Natural killer cell treated with Interleukin-12 subunit alpha and Interleukin-12 subunit beta and Interleukin-15 and Interleukin-18, amount 100 ng/mL, for 72 hours (primary cell): ENCODE measurements at regions not wholly inside any gene's neighbourhood (a gene's known extent, or its start where the extent isn't known, plus 50 kb on each side); places are given as distances from the start of the nearest gene placed in this dataset.
A peak's percentile ranks its signal among the peaks of the same experiment; 100 is the strongest.

Experiments
- ATAC-seq, 2 donors: fragments of 150-1000 bp; cut with Tn5 transposase in 1 of 2; sonication (Bioruptor Pico), chemical (Tn5 transposase) in 1 of 2; 2 replicates each; pipeline ENCODE4 v1.10.0; 2021
- DNase-seq: peaks from one replicate; pipeline ENCODE4 v3.0.0; 2022; ENCODE audit warnings: low spot score
- H3K27ac Mint-ChIP-seq, 2 donors: 1 replicate in 1 of 2; 2 replicates in 1 of 2; pipeline ENCODE4 v1.8.0; 2022; ENCODE audit warnings: mixed read lengths in 2 of 2, mild to moderate bottlenecking in 1 of 2, moderate library complexity in 1 of 2
- H3K27me3 Mint-ChIP-seq, 2 donors: 1 replicate in 1 of 2; 2 replicates in 1 of 2; pipeline ENCODE4 v1.8.0; 2022; ENCODE audit warnings: mixed read lengths in 2 of 2
- H3K36me3 Mint-ChIP-seq: one replicate; pipeline ENCODE4 v1.8.0; 2022; ENCODE audit warnings: mixed read lengths
- H3K4me1 Mint-ChIP-seq, 2 donors: 1 replicate in 1 of 2; 2 replicates in 1 of 2; pipeline ENCODE4 v1.8.0; 2022; ENCODE audit warnings: low read depth in 2 of 2, mixed read lengths in 2 of 2, mild to moderate bottlenecking in 1 of 2
- H3K4me3 Mint-ChIP-seq: one replicate; pipeline ENCODE4 v1.8.0; 2022; ENCODE audit warnings: mixed read lengths
- H3K9me3 Mint-ChIP-seq: 2 replicates; pipeline ENCODE4 v1.8.0; 2022; ENCODE audit warnings: mixed read lengths

- Mint-ChIP-seq H3K4me3 (no peak overlapping the region), H3K36me3 (no peaks in the 10 kb centered on the region), H3K27me3 (peaks cover 5 to 14% of the 10 kb centered on the region in 2 donors), H3K9me3 (no peaks in the 10 kb centered on the region), H3K27ac (no peak overlapping the region), H3K4me1 (no peaks in the 10 kb centered on the region)
- DNase-seq, result no peak
- no peak for ATAC-seq
Observed at GRCh38 chr4:183763990-183764754, 105.1 kb downstream of the TRAPPC11 start.

DNA sequence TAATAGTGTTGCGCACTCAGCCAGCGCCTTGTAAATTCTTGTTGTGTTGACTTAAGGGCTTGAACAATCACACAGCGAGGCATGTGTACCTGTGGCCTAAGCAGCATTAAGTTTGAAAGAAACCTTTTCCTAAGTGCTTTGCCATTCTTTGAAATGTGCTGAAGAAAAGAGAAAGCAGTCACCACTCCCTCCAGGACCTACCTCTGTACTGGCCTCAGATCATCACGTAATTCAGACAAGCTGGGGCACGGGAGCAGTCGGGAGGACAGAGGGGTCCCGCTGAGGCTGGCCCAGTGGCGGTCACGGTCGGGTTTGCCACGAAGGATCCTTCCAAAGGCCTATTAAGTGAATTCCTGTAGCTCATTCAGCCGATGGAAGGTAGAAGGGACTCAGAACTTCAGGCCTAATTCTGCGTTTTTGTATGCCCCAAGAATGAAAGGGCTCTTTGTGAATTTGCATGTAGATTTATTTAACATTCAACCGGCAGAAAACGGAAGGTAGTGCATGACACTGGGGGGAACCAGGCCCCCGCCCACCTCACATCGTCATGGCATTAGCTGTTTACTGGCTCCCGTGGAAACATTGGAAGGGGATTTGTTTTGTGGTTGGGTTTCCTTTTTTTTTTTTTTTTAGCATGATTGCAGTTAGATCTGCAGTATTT lies 106.3 kb downstream of the TRAPPC11 start:
- H3K27ac Mint-ChIP-seq, result no peak overlapping the region
- no peaks in the 10 kb centered on the region for H3K9me3 Mint-ChIP-seq
- peaks cover 5 to 14% of the 10 kb centered on the region in 2 donors for H3K27me3 Mint-ChIP-seq
- no peaks in the 10 kb centered on the region for H3K4me1 Mint-ChIP-seq
- no peak for ATAC-seq
- H3K4me3 Mint-ChIP-seq, result no peak overlapping the region
- no peak for DNase-seq
- H3K36me3 Mint-ChIP-seq, result no peaks in the 10 kb centered on the region

DNA sequence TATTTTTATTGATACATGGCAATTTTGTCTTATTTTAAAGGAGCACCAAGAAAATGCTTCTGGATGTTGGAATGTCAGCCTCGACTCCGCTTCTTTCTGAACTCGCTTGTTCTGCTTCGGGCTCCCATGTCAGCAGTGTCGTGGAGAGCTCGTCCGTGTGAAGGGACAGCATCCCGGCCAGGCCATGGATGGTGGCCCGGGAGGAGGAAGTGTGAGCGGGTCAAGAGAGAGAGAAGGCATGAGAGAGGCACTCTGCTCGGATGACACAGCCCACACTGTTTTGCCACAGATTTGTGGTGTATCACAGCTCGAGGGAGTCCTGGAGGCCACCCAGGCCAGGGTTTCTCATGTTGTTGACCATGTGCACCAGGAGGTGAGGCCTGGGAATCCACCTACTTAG lies 107.0 kb downstream of the TRAPPC11 start:
- H3K4me3 Mint-ChIP-seq, result no peak overlapping the region
- no peaks in the 10 kb centered on the region for H3K4me1 Mint-ChIP-seq
- H3K27ac Mint-ChIP-seq, result no peak overlapping the region
- no peaks in the 10 kb centered on the region for H3K36me3 Mint-ChIP-seq
- H3K27me3 Mint-ChIP-seq, result peaks cover 5 to 14% of the 10 kb centered on the region in 2 donors
- H3K9me3 Mint-ChIP-seq, result no peaks in the 10 kb centered on the region
- ATAC-seq (no peak), DNase-seq (no peak)

GRCh38 chr4:183770906-183771305 lies 111.8 kb downstream of the TRAPPC11 start:
- peaks cover 0 to 7% of the 10 kb centered on the region in 2 donors for H3K27me3 Mint-ChIP-seq
- H3K36me3 Mint-ChIP-seq, result no peaks in the 10 kb centered on the region
- DNase-seq (no peak), ATAC-seq (no peak)
- H3K4me1 Mint-ChIP-seq, result no peaks in the 10 kb centered on the region
- H3K9me3 Mint-ChIP-seq, result no peaks in the 10 kb centered on the region
- no peak overlapping the region for H3K4me3 Mint-ChIP-seq
- no peak overlapping the region for H3K27ac Mint-ChIP-seq

DNA sequence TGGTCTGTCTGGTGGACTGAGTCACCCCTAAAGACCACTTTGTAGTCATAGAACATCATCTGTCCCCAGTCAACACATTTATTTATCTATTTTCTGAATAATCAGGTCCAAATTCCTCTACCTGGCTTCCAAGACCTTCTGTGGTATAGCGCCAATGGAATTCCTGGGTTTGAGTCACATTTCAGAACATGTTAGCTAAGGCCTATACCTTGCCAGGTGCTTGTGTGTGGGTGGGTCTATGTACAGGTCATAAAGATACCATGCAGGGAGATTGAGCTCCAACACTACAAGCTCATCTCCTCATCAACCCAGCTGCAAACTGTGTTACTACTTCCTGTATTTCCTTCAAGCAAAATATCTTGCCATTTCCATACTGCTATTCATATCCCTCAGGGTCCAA lies 113.3 kb downstream of the TRAPPC11 start:
- H3K4me3 Mint-ChIP-seq, result no peak overlapping the region
- ATAC-seq (no peak), DNase-seq (no peak)
- no peaks in the 10 kb centered on the region for H3K9me3 Mint-ChIP-seq
- H3K36me3 Mint-ChIP-seq, result no peaks in the 10 kb centered on the region
- peaks cover 0 to 7% of the 10 kb centered on the region in 2 donors for H3K27me3 Mint-ChIP-seq
- H3K4me1 Mint-ChIP-seq, result no peaks in the 10 kb centered on the region
- no peak overlapping the region for H3K27ac Mint-ChIP-seq

DNA sequence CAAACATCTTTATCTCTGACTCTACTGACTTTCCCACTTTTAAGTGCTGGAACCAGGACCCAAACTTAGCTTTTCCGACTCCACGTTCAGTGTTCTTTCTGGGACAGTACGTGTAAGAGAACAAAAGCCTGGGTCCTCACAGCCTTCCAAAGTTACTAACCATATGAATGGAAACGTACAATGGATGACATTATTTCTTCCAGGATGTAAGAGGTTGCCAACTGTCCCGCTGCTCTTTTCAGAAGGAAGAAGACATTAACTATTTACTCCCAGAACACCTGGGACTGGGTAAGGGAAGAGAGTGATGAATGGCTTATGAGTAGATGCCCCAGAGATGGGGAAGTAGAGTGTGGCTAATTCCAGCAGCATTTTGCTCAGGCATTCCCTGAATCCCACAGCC lies 114.7 kb downstream of the TRAPPC11 start:
- Mint-ChIP-seq H3K9me3 (no peaks in the 10 kb centered on the region), H3K27me3 (peaks cover 4 to 6% of the 10 kb centered on the region in 2 donors), H3K4me1 (no peaks in the 10 kb centered on the region), H3K36me3 (no peaks in the 10 kb centered on the region), H3K4me3 (no peak overlapping the region), H3K27ac (no peak overlapping the region)
- ATAC-seq (no peak), DNase-seq (no peak)

DNA sequence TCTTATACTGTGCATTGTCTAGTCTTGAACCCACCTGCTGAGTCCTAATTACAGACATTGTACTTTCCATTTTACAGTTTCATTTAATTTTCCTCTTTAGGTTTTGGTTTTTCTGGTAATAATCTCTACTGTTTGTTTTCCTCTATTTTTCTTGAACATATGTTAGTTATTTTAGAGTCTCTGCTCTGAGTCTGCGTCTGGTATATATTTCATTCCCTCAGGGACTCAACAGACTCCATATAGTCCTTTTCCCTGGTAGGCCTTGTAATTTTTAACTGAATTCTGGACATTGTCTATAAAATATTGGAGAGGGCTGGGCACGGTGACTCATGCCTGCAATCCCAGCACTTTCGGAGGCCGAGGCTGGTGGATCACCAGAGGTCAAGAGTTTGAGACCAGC lies 121.8 kb upstream of the STOX2 start:
- no peak overlapping the region for H3K4me3 Mint-ChIP-seq
- ATAC-seq, result no peak
- H3K36me3 Mint-ChIP-seq, result no peaks in the 10 kb centered on the region
- H3K9me3 Mint-ChIP-seq, result no peaks in the 10 kb centered on the region
- H3K27ac Mint-ChIP-seq, result no peak overlapping the region
- H3K27me3 Mint-ChIP-seq, result peaks cover 19 to 42% of the 10 kb centered on the region in 2 donors
- no peak for DNase-seq
- no peaks in the 10 kb centered on the region for H3K4me1 Mint-ChIP-seq

DNA sequence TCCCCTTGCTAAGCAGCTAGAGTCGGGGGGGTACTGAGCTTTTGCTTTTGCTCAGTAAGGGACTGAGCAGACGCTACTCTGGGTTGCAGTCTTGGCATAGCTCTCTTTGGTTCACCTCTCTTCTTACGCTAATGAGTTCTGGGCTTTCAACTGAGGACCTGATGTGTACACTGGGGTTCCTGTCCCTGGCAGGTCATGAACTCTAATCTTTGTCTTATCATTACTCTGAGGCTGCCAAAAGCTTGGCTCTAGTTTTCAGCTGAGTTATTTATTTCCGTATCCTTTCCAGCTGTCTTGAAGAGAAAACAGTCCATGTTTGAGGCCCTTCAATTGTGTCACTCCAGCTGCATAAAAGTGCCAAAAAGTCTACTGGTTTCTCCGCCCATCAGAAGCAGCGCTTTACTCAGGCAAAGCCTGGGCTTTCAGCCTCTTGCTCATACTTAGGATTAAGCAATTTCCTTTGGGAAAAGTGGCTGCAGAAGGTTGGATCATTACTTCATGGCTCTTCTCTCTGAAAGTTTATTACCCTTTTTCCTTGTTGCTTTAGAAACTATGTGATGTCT lies 121.0 kb upstream of the STOX2 start:
- H3K9me3 Mint-ChIP-seq, result no peaks in the 10 kb centered on the region
- no peak overlapping the region for H3K27ac Mint-ChIP-seq
- peaks cover 19 to 40% of the 10 kb centered on the region in 2 donors for H3K27me3 Mint-ChIP-seq
- DNase-seq, result no peak
- H3K36me3 Mint-ChIP-seq, result no peaks in the 10 kb centered on the region
- ATAC-seq, result no peak
- H3K4me3 Mint-ChIP-seq, result no peak overlapping the region
- H3K4me1 Mint-ChIP-seq, result no peaks in the 10 kb centered on the region

DNA sequence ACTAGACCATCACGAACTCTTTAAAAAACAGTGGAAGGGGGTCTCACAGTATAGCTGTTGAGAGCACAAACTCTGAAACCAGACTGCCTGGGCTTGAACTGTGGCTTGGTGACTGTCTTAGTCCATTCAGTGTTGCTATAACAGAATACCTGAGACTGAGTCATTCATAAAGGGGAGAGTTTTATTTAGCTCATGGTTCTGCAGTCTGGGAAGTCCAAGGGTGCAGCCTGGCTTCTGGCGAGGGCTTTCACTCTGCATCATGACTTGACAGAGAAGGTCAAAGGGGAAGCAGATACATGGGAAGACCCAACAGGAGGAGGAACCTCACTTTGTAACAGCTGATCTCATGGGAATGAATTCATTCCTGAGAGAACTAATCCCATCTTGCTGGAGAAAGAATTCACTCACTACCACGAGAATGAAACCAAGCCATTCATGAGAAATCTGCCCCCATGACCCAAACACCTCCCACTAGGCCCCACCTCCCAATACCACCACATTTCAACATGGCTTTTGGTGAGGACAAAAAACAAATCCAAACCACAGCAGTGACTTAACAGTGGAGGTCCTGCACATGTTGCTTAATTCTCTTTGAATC lies 116.7 kb upstream of the STOX2 start:
- Mint-ChIP-seq H3K4me3 (no peak overlapping the region), H3K27ac (no peak overlapping the region), H3K9me3 (no peaks in the 10 kb centered on the region), H3K4me1 (no peaks in the 10 kb centered on the region), H3K36me3 (no peaks in the 10 kb centered on the region), H3K27me3 (peaks cover 21 to 44% of the 10 kb centered on the region in 2 donors)
- DNase-seq (no peak), ATAC-seq (no peak)

DNA sequence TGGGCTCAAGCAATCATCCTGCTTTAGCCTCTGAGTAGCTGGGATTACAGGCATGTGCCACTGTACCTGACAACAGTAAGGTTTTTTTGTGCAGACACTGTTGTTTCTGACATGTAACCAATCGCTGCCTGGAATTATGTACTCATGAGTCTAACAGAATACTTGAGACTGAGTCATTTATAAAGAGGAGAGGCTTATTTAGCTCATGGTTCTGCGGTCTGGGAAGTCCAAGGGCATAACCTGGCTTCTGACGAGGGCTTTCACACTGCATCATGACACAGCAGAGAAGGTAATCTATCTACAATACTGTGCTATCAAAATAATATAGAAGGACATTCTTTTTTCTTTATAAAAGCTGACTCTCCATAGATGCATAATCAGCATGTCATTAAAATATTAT lies 115.5 kb upstream of the STOX2 start:
- H3K27me3 Mint-ChIP-seq, result peaks cover 29 to 47% of the 10 kb centered on the region in 2 donors
- H3K9me3 Mint-ChIP-seq, result no peaks in the 10 kb centered on the region
- H3K4me1 Mint-ChIP-seq, result no peaks in the 10 kb centered on the region
- no peak overlapping the region for H3K4me3 Mint-ChIP-seq
- no peaks in the 10 kb centered on the region for H3K36me3 Mint-ChIP-seq
- no peak for ATAC-seq
- no peak for DNase-seq
- no peak overlapping the region for H3K27ac Mint-ChIP-seq

GRCh38 chr4:183790661-183791060 lies 114.4 kb upstream of the STOX2 start:
- Mint-ChIP-seq H3K27ac (no peak overlapping the region), H3K4me3 (no peak overlapping the region), H3K9me3 (no peaks in the 10 kb centered on the region), H3K27me3 (peaks cover 32 to 55% of the 10 kb centered on the region in 2 donors), H3K4me1 (no peaks in the 10 kb centered on the region), H3K36me3 (no peaks in the 10 kb centered on the region)
- DNase-seq (no peak), ATAC-seq (no peak)

DNA sequence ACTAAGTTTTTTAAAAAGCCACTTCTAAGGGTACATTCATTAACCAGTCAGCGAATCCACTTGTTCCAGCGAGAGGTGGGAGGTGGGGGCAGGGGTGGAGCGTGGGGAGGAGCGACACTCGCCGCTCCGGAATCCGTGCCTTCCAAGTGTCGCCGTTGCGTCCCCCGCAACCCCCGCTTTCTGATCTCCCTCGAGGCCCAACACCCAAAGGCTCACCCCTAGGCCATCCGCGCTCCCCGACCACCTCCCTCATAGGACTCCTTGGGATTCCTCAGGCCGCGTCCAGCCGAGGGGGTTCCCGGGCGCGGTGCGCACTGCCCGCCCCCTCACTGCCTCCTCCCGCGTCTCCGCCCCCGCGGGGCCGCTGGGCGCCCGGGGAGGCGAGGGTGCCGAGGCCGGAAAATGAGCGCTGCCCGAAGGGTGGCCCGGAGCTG lies 108.1 kb upstream of the STOX2 start:
- Mint-ChIP-seq H3K4me1 (no peaks in the 10 kb centered on the region), H3K9me3 (no peaks in the 10 kb centered on the region), H3K27ac (no peak overlapping the region), H3K27me3 (peaks cover 37 to 55% of the 10 kb centered on the region in 2 donors), H3K36me3 (no peaks in the 10 kb centered on the region), H3K4me3 (peak overlapping the region; percentile 38)
- DNase-seq (no peak), ATAC-seq (no peak)

- Mint-ChIP-seq H3K27ac (no peak overlapping the region), H3K4me1 (no peaks in the 10 kb centered on the region), H3K27me3 (peaks cover 34 to 49% of the 10 kb centered on the region in 2 donors), H3K4me3 (no peak overlapping the region), H3K9me3 (no peaks in the 10 kb centered on the region), H3K36me3 (no peaks in the 10 kb centered on the region)
- ATAC-seq (peak; percentile 60 to 68), DNase-seq (no peak)
Observed at GRCh38 chr4:183797445-183798300, 107.4 kb upstream of the STOX2 start.
